SK-N-SH treated with all-trans-retinoic acid at 6 μM for 48 hours (cell line): ENCODE measurements at regions not wholly inside any gene's neighbourhood (a gene's known extent, or its start where the extent isn't known, plus 50 kb on each side); places are given as distances from the start of the nearest gene placed in this dataset.

ENCODE experiments used
- ATAC-seq: fragments of 200-7000 bp; cut with Tn5 transposase; 3 replicates; pipeline ENCODE4 v1.9.1; 2020; ENCODE audit warnings: mild to moderate bottlenecking, moderate library complexity
- ARNTL ChIP-seq: fragments of 450-650 bp; formaldehyde crosslinking; IDR thresholded peaks from 2 replicates; pipeline ENCODE4 v1.5.0; 2020; ENCODE audit warnings: low read depth, mild to moderate bottlenecking, moderate library complexity, borderline replicate concordance
- CSDC2 ChIP-seq: fragments of 250-450 bp; sonication (Bioruptor Pico); IDR thresholded peaks from 2 replicates; pipeline ENCODE4 v1.5.0; 2020; ENCODE audit warnings: mild to moderate bottlenecking, moderate library complexity
- ESRRG ChIP-seq: fragments of 250-450 bp; sonication (Bioruptor Pico); IDR thresholded peaks from 2 replicates; pipeline ENCODE4 v1.6.1; 2021; ENCODE audit warnings: mild to moderate bottlenecking
- ISL1 ChIP-seq: fragments of 250-450 bp; sonication (Bioruptor Pico); IDR thresholded peaks from 2 replicates; pipeline ENCODE4 v2.1.2; 2022; ENCODE audit warnings: mild to moderate bottlenecking, moderate library complexity
- OSR1 ChIP-seq: fragments of 250-450 bp; sonication (Bioruptor Pico); IDR thresholded peaks from 2 replicates; pipeline ENCODE4 v1.8.0; 2022; ENCODE audit warnings: moderate library complexity, mild to moderate bottlenecking, inconsistent platforms
- PPARA ChIP-seq: fragments of 250-450 bp; sonication (Bioruptor Pico); IDR thresholded peaks from 2 replicates; pipeline ENCODE4 v1.5.0; 2020; ENCODE audit warnings: mild to moderate bottlenecking, borderline replicate concordance
- RARB ChIP-seq: fragments of 250-450 bp; sonication (Bioruptor Pico); IDR thresholded peaks from 2 replicates; pipeline ENCODE4 v1.8.0; 2021; ENCODE audit warnings: mild to moderate bottlenecking, moderate library complexity
- SNAI2 ChIP-seq: fragments of 250-450 bp; sonication (Bioruptor Pico); IDR thresholded peaks from 2 replicates; pipeline ENCODE4 v1.5.0; 2020; ENCODE audit warnings: mild to moderate bottlenecking, moderate library complexity
- TCF4 ChIP-seq: fragments of 250-450 bp; sonication (Bioruptor Pico); IDR thresholded peaks from 2 replicates; pipeline ENCODE4 v1.8.0; 2021; ENCODE audit warnings: mild to moderate bottlenecking, moderate library complexity, borderline replicate concordance
- TOX ChIP-seq: fragments of 250-450 bp; sonication (Bioruptor Pico); IDR thresholded peaks from 2 replicates; pipeline ENCODE4 v1.8.0; 2021; ENCODE audit warnings: mild to moderate bottlenecking, moderate library complexity, borderline replicate concordance
- ZFP3 ChIP-seq: fragments of 250-450 bp; sonication (Bioruptor Pico); IDR thresholded peaks from 2 replicates; pipeline ENCODE4 v1.5.0; 2020; ENCODE audit warnings: mild to moderate bottlenecking, moderate library complexity
- ZFP30 ChIP-seq: fragments of 450-650 bp; formaldehyde crosslinking; IDR thresholded peaks from 2 replicates; pipeline ENCODE4 v1.5.0; 2022; ENCODE audit warnings: mild to moderate bottlenecking, moderate library complexity
- ZNF565 ChIP-seq: fragments of 450-650 bp; formaldehyde crosslinking; conservative IDR thresholded peaks from 2 replicates; pipeline ENCODE4 v1.5.0; 2020; ENCODE audit warnings: low read depth, mild to moderate bottlenecking, moderate library complexity
- ZNF70 ChIP-seq: fragments of 450-650 bp; formaldehyde crosslinking; IDR thresholded peaks from 2 replicates; pipeline ENCODE4 v1.5.0; 2020; ENCODE audit warnings: mild to moderate bottlenecking, moderate library complexity
- ZNF8 ChIP-seq: fragments of 450-650 bp; formaldehyde crosslinking; IDR thresholded peaks from 2 replicates; pipeline ENCODE4 v1.5.0; 2020; ENCODE audit warnings: mild to moderate bottlenecking, moderate library complexity
- TF ChIP-seq, protein P1 (sequence below): fragments of 250-450 bp; sonication (Bioruptor Pico); IDR thresholded peaks from 2 replicates; pipeline ENCODE4 v1.5.1; 2020; ENCODE audit warnings: low read depth, mild to moderate bottlenecking, moderate library complexity
- TF ChIP-seq, protein P2 (sequence below): fragments of 250-450 bp; sonication (Bioruptor Pico); IDR thresholded peaks from 2 replicates; pipeline ENCODE4 v1.8.0; 2021; ENCODE audit warnings: low read depth, mild to moderate bottlenecking, moderate library complexity, borderline replicate concordance
- TF ChIP-seq, protein P3 (sequence below): fragments of 250-450 bp; sonication (Bioruptor Pico); IDR thresholded peaks from 2 replicates; pipeline ENCODE4 v1.5.0; 2020; ENCODE audit warnings: mild to moderate bottlenecking, moderate library complexity
- TF ChIP-seq, protein P4 (sequence below): fragments of 250-450 bp; sonication (Bioruptor Pico); IDR thresholded peaks from 2 replicates; pipeline ENCODE4 v1.5.1; 2021; ENCODE audit warnings: mild to moderate bottlenecking, moderate library complexity

DNA sequence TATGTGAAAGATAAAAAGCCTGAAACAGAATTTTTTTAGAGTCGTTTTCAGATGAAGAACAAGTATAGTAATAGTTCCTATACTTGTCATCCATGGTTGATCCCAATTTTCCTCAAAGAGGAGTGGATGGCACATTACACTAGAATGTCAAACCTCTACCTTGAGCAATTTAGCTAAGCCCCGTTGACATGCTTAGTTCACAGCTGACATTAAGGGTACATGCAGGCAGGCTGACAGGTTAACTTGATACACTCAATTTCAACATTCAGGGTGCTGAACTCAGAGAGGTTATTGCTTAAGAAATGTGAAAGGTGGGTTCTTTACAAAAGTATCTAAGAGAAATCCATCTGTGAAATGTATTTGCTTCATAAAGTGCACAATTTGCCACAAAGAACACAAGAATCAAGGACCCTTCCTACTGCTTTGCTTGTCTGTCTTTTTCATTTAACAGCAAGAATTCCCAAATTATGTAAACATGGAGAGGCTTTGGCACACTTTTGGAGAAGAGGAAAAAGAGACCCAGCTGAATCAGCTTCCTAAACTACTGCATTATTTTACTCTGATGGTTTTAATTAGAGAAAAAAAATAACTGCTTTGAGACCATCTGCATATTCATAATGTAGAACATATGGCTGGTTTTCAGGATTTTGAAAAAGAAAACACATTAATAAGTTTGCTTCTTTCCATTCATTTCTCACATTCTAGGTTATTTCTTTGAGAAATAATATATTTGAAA, 122.5 kb upstream of the DDIT4L start:
- no peak for ATAC-seq
- TF ChIP-seq ZFP30 (CRISPR knock-in tag), result no peak

DNA sequence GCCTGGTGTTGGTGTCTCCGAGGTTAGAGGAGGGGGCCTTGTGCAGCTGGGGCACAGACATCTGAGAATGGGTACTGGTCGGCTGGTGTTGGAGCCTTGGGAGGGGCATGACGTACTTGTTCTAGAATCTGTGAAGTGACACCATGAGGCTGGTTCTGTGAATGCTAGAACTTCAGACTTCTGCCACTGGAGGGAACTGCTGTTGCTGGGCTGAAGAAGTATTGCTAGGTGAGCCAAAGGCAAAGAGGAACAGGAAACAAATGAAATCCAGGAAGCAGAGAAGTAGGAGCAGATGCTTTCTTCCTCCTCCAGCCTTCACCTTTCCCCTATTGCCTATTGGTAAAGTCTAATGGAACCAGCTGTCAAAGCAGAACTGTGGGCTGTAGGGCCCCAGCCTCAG, 120.9 kb upstream of the DDIT4L start:
- no peak for ATAC-seq
- TF ChIP-seq, protein P1, sequence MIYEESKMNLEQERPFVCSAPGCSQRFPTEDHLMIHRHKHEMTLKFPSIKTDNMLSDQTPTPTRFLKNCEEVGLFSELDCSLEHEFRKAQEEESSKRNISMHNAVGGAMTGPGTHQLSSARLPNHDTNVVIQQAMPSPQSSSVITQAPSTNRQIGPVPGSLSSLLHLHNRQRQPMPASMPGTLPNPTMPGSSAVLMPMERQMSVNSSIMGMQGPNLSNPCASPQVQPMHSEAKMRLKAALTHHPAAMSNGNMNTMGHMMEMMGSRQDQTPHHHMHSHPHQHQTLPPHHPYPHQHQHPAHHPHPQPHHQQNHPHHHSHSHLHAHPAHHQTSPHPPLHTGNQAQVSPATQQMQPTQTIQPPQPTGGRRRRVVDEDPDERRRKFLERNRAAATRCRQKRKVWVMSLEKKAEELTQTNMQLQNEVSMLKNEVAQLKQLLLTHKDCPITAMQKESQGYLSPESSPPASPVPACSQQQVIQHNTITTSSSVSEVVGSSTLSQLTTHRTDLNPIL (CRISPR knock-in tag), result no peak
- no peak for TF ChIP-seq RARB (CRISPR knock-in tag)
- TF ChIP-seq ARNTL, result no peak
- no peak for TF ChIP-seq ZFP30 (CRISPR knock-in tag)
- no peak for TF ChIP-seq SNAI2 (CRISPR knock-in tag)
- TF ChIP-seq, protein P2, sequence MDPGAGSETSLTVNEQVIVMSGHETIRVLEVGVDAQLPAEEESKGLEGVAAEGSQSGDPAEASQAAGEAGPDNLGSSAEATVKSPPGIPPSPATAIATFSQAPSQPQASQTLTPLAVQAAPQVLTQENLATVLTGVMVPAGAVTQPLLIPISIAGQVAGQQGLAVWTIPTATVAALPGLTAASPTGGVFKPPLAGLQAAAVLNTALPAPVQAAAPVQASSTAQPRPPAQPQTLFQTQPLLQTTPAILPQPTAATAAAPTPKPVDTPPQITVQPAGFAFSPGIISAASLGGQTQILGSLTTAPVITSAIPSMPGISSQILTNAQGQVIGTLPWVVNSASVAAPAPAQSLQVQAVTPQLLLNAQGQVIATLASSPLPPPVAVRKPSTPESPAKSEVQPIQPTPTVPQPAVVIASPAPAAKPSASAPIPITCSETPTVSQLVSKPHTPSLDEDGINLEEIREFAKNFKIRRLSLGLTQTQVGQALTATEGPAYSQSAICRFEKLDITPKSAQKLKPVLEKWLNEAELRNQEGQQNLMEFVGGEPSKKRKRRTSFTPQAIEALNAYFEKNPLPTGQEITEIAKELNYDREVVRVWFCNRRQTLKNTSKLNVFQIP (CRISPR knock-in tag), result no peak
- no peak for TF ChIP-seq CSDC2 (CRISPR knock-in tag)
- TF ChIP-seq ESRRG (CRISPR knock-in tag), result no peak
- no peak for TF ChIP-seq TCF4 (CRISPR knock-in tag)
- TF ChIP-seq OSR1 (CRISPR knock-in tag), result no peak
- TF ChIP-seq TOX, result no peak
- TF ChIP-seq PPARA (CRISPR knock-in tag), result no peak
- no peak for TF ChIP-seq ZNF565 (CRISPR knock-in tag)
- no peak for TF ChIP-seq ZNF8
- TF ChIP-seq ZNF70, result no peak
- no peak for TF ChIP-seq ISL1 (CRISPR knock-in tag)
- TF ChIP-seq, protein P3, sequence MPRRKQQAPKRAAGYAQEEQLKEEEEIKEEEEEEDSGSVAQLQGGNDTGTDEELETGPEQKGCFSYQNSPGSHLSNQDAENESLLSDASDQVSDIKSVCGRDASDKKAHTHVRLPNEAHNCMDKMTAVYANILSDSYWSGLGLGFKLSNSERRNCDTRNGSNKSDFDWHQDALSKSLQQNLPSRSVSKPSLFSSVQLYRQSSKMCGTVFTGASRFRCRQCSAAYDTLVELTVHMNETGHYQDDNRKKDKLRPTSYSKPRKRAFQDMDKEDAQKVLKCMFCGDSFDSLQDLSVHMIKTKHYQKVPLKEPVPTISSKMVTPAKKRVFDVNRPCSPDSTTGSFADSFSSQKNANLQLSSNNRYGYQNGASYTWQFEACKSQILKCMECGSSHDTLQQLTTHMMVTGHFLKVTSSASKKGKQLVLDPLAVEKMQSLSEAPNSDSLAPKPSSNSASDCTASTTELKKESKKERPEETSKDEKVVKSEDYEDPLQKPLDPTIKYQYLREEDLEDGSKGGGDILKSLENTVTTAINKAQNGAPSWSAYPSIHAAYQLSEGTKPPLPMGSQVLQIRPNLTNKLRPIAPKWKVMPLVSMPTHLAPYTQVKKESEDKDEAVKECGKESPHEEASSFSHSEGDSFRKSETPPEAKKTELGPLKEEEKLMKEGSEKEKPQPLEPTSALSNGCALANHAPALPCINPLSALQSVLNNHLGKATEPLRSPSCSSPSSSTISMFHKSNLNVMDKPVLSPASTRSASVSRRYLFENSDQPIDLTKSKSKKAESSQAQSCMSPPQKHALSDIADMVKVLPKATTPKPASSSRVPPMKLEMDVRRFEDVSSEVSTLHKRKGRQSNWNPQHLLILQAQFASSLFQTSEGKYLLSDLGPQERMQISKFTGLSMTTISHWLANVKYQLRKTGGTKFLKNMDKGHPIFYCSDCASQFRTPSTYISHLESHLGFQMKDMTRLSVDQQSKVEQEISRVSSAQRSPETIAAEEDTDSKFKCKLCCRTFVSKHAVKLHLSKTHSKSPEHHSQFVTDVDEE (CRISPR knock-in tag), result no peak
- TF ChIP-seq, all 23 proteins: peak for 0

DNA sequence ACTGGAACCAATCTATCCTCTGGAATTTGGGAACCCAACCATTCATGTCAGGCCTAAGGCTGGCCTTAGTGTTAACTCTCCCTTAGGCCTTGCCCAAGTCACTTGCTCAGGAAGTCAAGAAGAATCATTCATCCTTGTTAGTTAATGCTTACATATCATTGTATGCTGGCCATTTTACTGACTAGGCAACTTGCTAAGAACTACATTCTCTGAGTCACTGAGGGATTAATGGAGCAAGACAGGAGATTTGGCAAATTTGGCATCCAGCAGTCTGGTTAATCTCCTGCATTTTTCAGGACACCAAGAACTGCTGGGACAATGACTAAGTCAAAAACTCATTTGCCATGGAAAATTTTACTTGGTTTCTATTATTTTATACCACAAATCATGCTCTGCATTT, 115.8 kb upstream of the DDIT4L start:
- ATAC-seq, result peak; percentile 32; the same call in 1 of the 3 replicates
- TF ChIP-seq, protein P1 (CRISPR knock-in tag), result no peak
- TF ChIP-seq SNAI2 (CRISPR knock-in tag) (no peak), ZFP3 (CRISPR knock-in tag) (no peak), PPARA (CRISPR knock-in tag) (no peak), ZNF70 (no peak), ZNF8 (no peak), TOX (no peak), RARB (CRISPR knock-in tag) (no peak), TCF4 (CRISPR knock-in tag) (no peak), ISL1 (CRISPR knock-in tag) (no peak)
- TF ChIP-seq, protein P2 (CRISPR knock-in tag), result no peak
- TF ChIP-seq, protein P4, sequence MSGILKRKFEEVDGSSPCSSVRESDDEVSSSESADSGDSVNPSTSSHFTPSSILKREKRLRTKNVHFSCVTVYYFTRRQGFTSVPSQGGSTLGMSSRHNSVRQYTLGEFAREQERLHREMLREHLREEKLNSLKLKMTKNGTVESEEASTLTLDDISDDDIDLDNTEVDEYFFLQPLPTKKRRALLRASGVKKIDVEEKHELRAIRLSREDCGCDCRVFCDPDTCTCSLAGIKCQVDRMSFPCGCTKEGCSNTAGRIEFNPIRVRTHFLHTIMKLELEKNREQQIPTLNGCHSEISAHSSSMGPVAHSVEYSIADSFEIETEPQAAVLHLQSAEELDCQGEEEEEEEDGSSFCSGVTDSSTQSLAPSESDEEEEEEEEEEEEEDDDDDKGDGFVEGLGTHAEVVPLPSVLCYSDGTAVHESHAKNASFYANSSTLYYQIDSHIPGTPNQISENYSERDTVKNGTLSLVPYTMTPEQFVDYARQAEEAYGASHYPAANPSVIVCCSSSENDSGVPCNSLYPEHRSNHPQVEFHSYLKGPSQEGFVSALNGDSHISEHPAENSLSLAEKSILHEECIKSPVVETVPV, result no peak
- TF ChIP-seq, protein P3 (CRISPR knock-in tag), result no peak
- TF ChIP-seq, all 23 proteins: peak for 0
